CD14-positive monocyte (primary cell): ENCODE measurements at regions not wholly inside any gene's neighbourhood (a gene's known extent, or its start where the extent isn't known, plus 50 kb on each side); places are given as distances from the start of the nearest gene placed in this dataset.

Experiments used
- DNase-seq, 3 donors: peaks; one replicate each; pipeline ENCODE4 v3.0.0-alpha.2; 2011 to 2022
- H2AFZ ChIP-seq: 2 replicates; pipeline ENCODE4 v1.6.0; 2012; ENCODE audit warnings: mild to moderate bottlenecking, low read depth, low read length, inconsistent platforms; ENCODE audit not compliant: insufficient read depth, poor library complexity, severe bottlenecking
- H3K27ac ChIP-seq, 2 donors: 1 replicate in 1 of 2; 2 replicates in 1 of 2; pipeline ENCODE4 v1.5.1; 2012 to 2013; ENCODE audit warnings: low read length in 2 of 2, control low read depth in 1 of 2, inconsistent platforms in 1 of 2, low read depth in 1 of 2, mild to moderate bottlenecking in 1 of 2
- H3K27me3 ChIP-seq, 2 donors: one replicate each; pipeline versions ENCODE4 v1.6.0 to v1.6.1; 2011 to 2013; ENCODE audit warnings: low read length in 2 of 2; ENCODE audit not compliant: control insufficient read depth in 2 of 2, insufficient read depth in 2 of 2
- H3K36me3 ChIP-seq, 2 donors: replicated peaks in 1 of 2; 1 replicate in 1 of 2; 2 replicates in 1 of 2; pipeline versions ENCODE4 v1.5.1 to v1.6.1; 2012 to 2013; ENCODE audit warnings: low read length in 2 of 2, control low read depth in 1 of 2, inconsistent platforms in 1 of 2, mild to moderate bottlenecking in 1 of 2; ENCODE audit not compliant: insufficient read depth in 2 of 2, control insufficient read depth in 1 of 2
- H3K4me1 ChIP-seq, 2 donors: 1 replicate in 1 of 2; 2 replicates in 1 of 2; pipeline versions ENCODE4 v1.5.1 to v1.6.1; 2012 to 2013; ENCODE audit warnings: low read length in 2 of 2, control low read depth in 1 of 2, inconsistent platforms in 1 of 2, mild to moderate bottlenecking in 1 of 2, moderate library complexity in 1 of 2; ENCODE audit not compliant: insufficient read depth in 2 of 2, control insufficient read depth in 1 of 2
- H3K4me2 ChIP-seq: replicated peaks from 2 replicates; pipeline ENCODE3; 2012; ENCODE audit warnings: low read length, moderate library complexity, mild to moderate bottlenecking; ENCODE audit not compliant: poor library complexity, severe bottlenecking; ENCODE audit errors: extremely low read depth
- H3K4me3 ChIP-seq, 3 experiments: fragments of 200-600 bp in 1 of 3; sonication (generic) in 1 of 3; replicated peaks in 1 of 3; 1 replicate in 2 of 3; 2 replicates in 1 of 3; pipeline ENCODE4 v1.5.1; 2011 to 2013; ENCODE audit warnings: low read length in 3 of 3, mild to moderate bottlenecking in 3 of 3, control low read depth in 2 of 3, low read depth in 2 of 3, inconsistent platforms in 1 of 3, moderate library complexity in 1 of 3
- H3K79me2 ChIP-seq: 2 replicates; pipeline ENCODE4 v1.6.0; 2012; ENCODE audit warnings: mild to moderate bottlenecking, control low read depth, inconsistent platforms, low read length, moderate library complexity; ENCODE audit not compliant: insufficient read depth
- H3K9ac ChIP-seq: 2 replicates; pipeline ENCODE4 v1.6.0; 2017; ENCODE audit warnings: low read length, mild to moderate bottlenecking; ENCODE audit not compliant: insufficient read depth, poor library complexity, severe bottlenecking
- H3K9me3 ChIP-seq, 2 donors: replicated peaks in 1 of 2; 1 replicate in 1 of 2; 2 replicates in 1 of 2; pipeline versions ENCODE4 v1.5.1 to v1.6.1; 2012 to 2013; ENCODE audit warnings: low read length in 2 of 2, control low read depth in 1 of 2; ENCODE audit not compliant: control insufficient read depth in 1 of 2, insufficient read depth in 1 of 2
- H4K20me1 ChIP-seq: 2 replicates; pipeline ENCODE4 v1.6.0; 2012; ENCODE audit warnings: mild to moderate bottlenecking, low read length, control low read depth, moderate library complexity; ENCODE audit not compliant: insufficient read depth
- H3K27ac Mint-ChIP-seq, 7 donors: one replicate each; pipeline ENCODE4 v1.8.0; 2020; ENCODE audit warnings: mild to moderate bottlenecking in 7 of 7, mixed read lengths in 7 of 7, moderate library complexity in 6 of 7, inconsistent platforms in 2 of 7
- H3K27me3 Mint-ChIP-seq, 3 donors: one replicate each; pipeline ENCODE4 v1.8.0; 2021 to 2022; ENCODE audit warnings: low read depth in 3 of 3, mild to moderate bottlenecking in 3 of 3, mixed read lengths in 3 of 3, moderate library complexity in 3 of 3, inconsistent platforms in 1 of 3
- H3K36me3 Mint-ChIP-seq, 2 donors: one replicate each; pipeline ENCODE4 v1.8.0; 2020; ENCODE audit warnings: mixed read lengths in 2 of 2, inconsistent platforms in 1 of 2, mild to moderate bottlenecking in 1 of 2
- H3K4me1 Mint-ChIP-seq: one replicate; pipeline ENCODE4 v1.8.0; 2020; ENCODE audit warnings: mild to moderate bottlenecking, mixed read lengths
- H3K4me3 Mint-ChIP-seq, 2 donors: one replicate each; pipeline ENCODE4 v1.8.0; 2020; ENCODE audit warnings: mild to moderate bottlenecking in 2 of 2, mixed read lengths in 2 of 2, moderate library complexity in 1 of 2
- H3K9me3 Mint-ChIP-seq, 7 donors: one replicate each; pipeline ENCODE4 v1.8.0; 2020 to 2022; ENCODE audit warnings: mixed read lengths in 7 of 7, mild to moderate bottlenecking in 6 of 7, moderate library complexity in 6 of 7, inconsistent platforms in 2 of 7
- CTCF ChIP-seq: fragments of 200-600 bp; IDR thresholded peaks from one replicate; pipeline ENCODE4 v1.8.0; 2022; ENCODE audit warnings: antibody characterized with exemption, mild to moderate bottlenecking
- WGBS: methylation state at CpG from one replicate; pipeline ENCODE4 v1.1.5; 2013; ENCODE audit warnings: missing lambda C conversion rate; ENCODE audit not compliant: insufficient coverage; 5-methylcytosine and 5-hydroxymethylcytosine counted together
- intact Hi-C, 2 donors: fragments of 100-400 bp; cut with micrococcal nuclease; formaldehyde crosslinking; loops; one replicate each; pipeline versions ENCODE4 v1.15.0 to v1.15.1; 2023

- Mint-ChIP-seq H3K36me3 (no peaks in the 10 kb centered on the region), H3K4me1 (no peaks in the 10 kb centered on the region), H3K9me3 (peaks cover 0 to 10% (median 3%) of the 10 kb centered on the region in 7 donors), H3K4me3 (no peak overlapping the region), H3K27me3 (peaks cover 0 to 1% (median 0%) of the 10 kb centered on the region in 3 donors), H3K27ac (no peak overlapping the region)
- Histone ChIP-seq H3K4me3 (no peak overlapping the region), H3K36me3 (no peaks in the 10 kb centered on the region), H3K4me1 (no peaks in the 10 kb centered on the region), H3K4me2 (no peak overlapping the region), H3K27me3 (no peaks in the 10 kb centered on the region), H3K9me3 (peaks cover 0 to 3% of the 10 kb centered on the region in 2 donors), H4K20me1 (no peaks in the 10 kb centered on the region), H3K9ac (no peak overlapping the region), H3K79me2 (no peaks in the 10 kb centered on the region), H3K27ac (no peak overlapping the region), H2AFZ (no peak overlapping the region)
- no CpG with 5 or more reads among the region's 2 CpGs for WGBS
- DNase-seq: no peak
- intact Hi-C loops: no loop called here
- TF ChIP-seq CTCF: no peak
Measured at GRCh38 chr2:114160263-114160981, 270.5 kb downstream of the ACTR3 start.

GRCh38 chr2:114161371-114161770, 271.5 kb downstream of the ACTR3 start:
- Mint-ChIP-seq H3K27me3 (peaks cover 0 to 1% (median under 1%) of the 10 kb centered on the region in 3 donors), H3K4me3 (no peak overlapping the region), H3K4me1 (no peaks in the 10 kb centered on the region), H3K27ac (no peak overlapping the region), H3K9me3 (peaks cover 0 to 11% (median 4%) of the 10 kb centered on the region in 7 donors), H3K36me3 (no peaks in the 10 kb centered on the region)
- no peaks in the 10 kb centered on the region for H3K36me3 ChIP-seq
- DNase-seq: no peak
- no peak overlapping the region for H3K27ac ChIP-seq
- intact Hi-C loops: no loop called here
- H3K4me1 ChIP-seq: no peaks in the 10 kb centered on the region
- no peak overlapping the region for H3K4me3 ChIP-seq
- H3K9ac ChIP-seq: no peak overlapping the region
- H3K9me3 ChIP-seq: peaks cover 0 to 3% of the 10 kb centered on the region in 2 donors
- no peaks in the 10 kb centered on the region for H3K79me2 ChIP-seq
- H3K27me3 ChIP-seq: no peaks in the 10 kb centered on the region
- no peak overlapping the region for H3K4me2 ChIP-seq
- TF ChIP-seq CTCF: no peak
- no peaks in the 10 kb centered on the region for H4K20me1 ChIP-seq
- 100% methylated on average over 1 of the region's 4 CpGs for WGBS
- H2AFZ ChIP-seq: no peak overlapping the region
